BJ (cell line): ENCODE measurements at regions not wholly inside any gene's neighbourhood (a gene's known extent, or its start where the extent isn't known, plus 50 kb on each side); places are given as distances from the start of the nearest gene placed in this dataset.

Experiments used
- CTCF ChIA-PET: fragments of 350-600 bp; formaldehyde crosslinking; extraction: SDS; loops from one replicate; lab custom pipeline; 2021; ENCODE audit warnings: antibody characterized with exemption, inconsistent platforms; lab: Yijun Ruan, JAX
- POLR2A ChIA-PET: fragments of 300-600 bp; sonication (Branson Sonifier 250); formaldehyde crosslinking; extraction: SDS; loops from one replicate; lab custom pipeline; 2021; ENCODE audit warnings: antibody characterized with exemption; lab: Charles Lee
- DNase-seq: peaks from one replicate; pipeline ENCODE4 v3.0.0-alpha.2; 2011; ENCODE audit warnings: low read depth
- H3K27me3 ChIP-seq: 2 replicates; pipeline ENCODE4 v1.6.0; 2011; ENCODE audit warnings: low read length; ENCODE audit not compliant: control insufficient read depth, insufficient read depth
- H3K36me3 ChIP-seq: 2 replicates; pipeline ENCODE4 v1.5.1; 2011; ENCODE audit warnings: low read length; ENCODE audit not compliant: control insufficient read depth, insufficient read depth
- H3K4me3 ChIP-seq: 2 replicates; pipeline ENCODE4 v1.5.1; 2011; ENCODE audit warnings: low read depth, mild to moderate bottlenecking, control low read depth, low read length
- TF ChIP-seq, protein P1 (sequence below): IDR thresholded peaks from 2 replicates; pipeline ENCODE4 v1.5.1; 2011; ENCODE audit warnings: low read depth, mild to moderate bottlenecking, control low read depth, inconsistent platforms, low read length, moderate library complexity; ENCODE audit not compliant: insufficient read depth

DNA sequence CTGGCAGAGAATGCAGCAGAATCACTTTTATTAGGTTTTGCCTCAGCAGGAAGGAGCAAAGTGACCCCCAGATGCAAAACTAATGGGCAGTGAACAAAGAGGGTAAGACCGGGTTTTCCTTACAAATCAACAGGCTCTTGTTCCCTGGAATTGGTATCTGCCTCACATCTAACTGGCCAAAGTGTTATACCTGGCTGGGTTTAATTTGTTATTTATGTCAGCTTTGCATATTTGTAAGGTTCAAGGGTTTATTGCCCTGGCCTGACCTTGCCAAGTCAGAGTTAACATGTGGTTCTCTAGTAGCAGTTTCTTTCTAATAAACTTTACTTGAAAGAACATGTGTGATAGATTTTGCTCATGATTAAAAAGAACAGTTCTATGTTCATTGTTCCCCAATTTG lies 431.7 kb upstream of the NR2F2 start:
- TF ChIP-seq, protein P1, sequence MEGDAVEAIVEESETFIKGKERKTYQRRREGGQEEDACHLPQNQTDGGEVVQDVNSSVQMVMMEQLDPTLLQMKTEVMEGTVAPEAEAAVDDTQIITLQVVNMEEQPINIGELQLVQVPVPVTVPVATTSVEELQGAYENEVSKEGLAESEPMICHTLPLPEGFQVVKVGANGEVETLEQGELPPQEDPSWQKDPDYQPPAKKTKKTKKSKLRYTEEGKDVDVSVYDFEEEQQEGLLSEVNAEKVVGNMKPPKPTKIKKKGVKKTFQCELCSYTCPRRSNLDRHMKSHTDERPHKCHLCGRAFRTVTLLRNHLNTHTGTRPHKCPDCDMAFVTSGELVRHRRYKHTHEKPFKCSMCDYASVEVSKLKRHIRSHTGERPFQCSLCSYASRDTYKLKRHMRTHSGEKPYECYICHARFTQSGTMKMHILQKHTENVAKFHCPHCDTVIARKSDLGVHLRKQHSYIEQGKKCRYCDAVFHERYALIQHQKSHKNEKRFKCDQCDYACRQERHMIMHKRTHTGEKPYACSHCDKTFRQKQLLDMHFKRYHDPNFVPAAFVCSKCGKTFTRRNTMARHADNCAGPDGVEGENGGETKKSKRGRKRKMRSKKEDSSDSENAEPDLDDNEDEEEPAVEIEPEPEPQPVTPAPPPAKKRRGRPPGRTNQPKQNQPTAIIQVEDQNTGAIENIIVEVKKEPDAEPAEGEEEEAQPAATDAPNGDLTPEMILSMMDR: no peak
- no peaks in the 10 kb centered on the region for H3K36me3 ChIP-seq
- CTCF ChIA-PET: interaction anchor here (0.8 kb wide), 1 partner anchor 9 kb away, joined by 3 read pairs; no protein-coding TSS in a partner anchor
- POLR2A ChIA-PET: no interaction called here
- no peaks in the 10 kb centered on the region for H3K27me3 ChIP-seq
- DNase-seq: no peak
- H3K4me3 ChIP-seq: no peak overlapping the region

DNA sequence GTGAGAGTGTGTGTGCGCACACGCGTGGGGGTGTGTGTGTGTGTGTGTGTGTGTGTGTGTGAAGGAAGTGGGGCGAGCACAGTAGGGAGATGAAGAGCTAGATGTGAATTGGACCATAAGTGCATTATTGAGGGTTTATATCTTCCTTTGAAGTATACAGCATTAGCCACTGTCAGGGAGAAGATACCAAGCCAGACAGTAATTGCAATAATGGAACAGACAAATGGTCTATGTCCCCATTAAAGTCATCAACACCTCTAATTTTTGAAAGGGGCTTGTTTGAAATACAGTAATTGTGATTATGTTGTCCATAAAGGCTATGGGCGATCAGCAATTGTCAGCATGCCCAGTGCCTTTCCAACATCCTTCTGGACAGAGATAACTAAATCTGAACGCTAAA lies 429.2 kb upstream of the NR2F2 start:
- DNase-seq: no peak
- H3K4me3 ChIP-seq: no peak overlapping the region
- no peaks in the 10 kb centered on the region for H3K36me3 ChIP-seq
- H3K27me3 ChIP-seq: no peaks in the 10 kb centered on the region
- CTCF ChIA-PET: no interaction called here
- TF ChIP-seq, protein P1: no peak
- POLR2A ChIA-PET: no interaction called here

DNA sequence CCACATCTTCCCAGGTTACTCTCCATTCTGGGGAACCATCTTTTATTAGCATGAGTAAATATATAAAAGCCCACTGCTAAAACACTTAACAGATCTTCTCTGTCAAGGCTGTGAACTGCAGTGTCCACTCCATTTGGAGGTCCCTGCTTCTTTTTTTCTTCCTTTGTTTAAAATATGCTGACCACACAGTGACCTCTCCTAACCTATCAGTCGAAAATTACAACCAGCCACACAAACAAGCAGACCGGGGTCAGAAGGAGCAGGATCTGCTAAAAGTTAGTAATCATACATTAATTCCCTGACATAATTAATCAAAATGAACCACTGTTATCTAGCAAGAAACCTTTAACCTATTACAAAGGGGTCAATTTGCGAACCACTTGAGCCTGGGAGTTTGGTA lies 427.9 kb upstream of the NR2F2 start:
- DNase-seq: no peak
- Histone ChIP-seq H3K4me3 (no peak overlapping the region), H3K36me3 (no peaks in the 10 kb centered on the region), H3K27me3 (no peaks in the 10 kb centered on the region)
- ChIA-PET CTCF (no interaction called here), POLR2A (no interaction called here)
- TF ChIP-seq, protein P1: no peak

DNA sequence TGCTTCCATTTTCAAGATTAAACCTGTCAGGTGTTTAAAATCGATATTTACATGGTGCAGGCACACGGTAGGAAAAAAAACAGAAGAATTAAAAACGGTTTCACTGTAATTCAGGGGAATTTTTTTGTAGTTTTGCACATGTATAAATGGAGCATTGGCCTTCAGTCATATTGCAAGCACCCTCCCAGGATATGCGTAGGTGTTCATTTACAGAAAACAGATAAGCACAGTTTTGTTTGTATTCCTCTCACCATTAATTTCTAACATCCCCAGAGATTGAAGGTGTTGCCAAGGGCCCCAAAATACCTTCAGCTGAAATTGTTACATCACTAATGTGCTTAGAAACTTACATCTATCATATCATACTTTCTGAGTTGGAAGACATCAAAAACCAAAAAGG lies 427.1 kb upstream of the NR2F2 start:
- no peaks in the 10 kb centered on the region for H3K36me3 ChIP-seq
- no peak overlapping the region for H3K4me3 ChIP-seq
- CTCF ChIA-PET: interaction anchor here (0.6 kb wide), 1 partner anchor 26 kb away, joined by 3 read pairs; no protein-coding TSS in a partner anchor
- TF ChIP-seq, protein P1: no peak
- POLR2A ChIA-PET: no interaction called here
- no peak for DNase-seq
- no peaks in the 10 kb centered on the region for H3K27me3 ChIP-seq

DNA sequence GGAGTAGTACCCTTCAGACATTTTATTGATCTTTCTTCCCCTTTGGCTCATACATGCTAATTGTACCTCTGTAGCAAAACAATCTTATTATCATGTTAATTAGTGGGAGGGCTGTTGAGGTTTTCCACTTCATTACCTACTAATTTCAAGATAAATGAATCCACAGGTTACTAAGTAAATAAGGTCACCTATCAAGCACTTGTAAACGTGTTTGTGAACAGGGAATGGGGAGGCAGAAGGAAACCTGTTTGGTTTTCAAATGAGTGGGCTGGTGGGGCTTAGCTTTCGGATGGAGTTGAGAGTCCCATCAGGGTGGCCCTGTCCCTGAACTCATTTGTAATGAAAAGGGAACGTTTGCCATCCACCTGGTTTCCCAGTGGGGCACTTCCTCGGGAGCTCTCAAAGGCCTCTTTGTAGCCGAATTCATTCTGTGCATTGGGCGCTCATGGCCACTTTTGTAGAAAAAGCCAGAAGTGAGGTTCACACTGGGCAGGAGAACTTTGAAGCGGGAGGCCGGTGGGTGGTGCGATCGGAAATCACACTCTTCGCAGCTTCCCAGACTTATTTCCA lies 419.8 kb upstream of the NR2F2 start:
- Histone ChIP-seq H3K4me3 (no peak overlapping the region), H3K36me3 (no peaks in the 10 kb centered on the region), H3K27me3 (no peaks in the 10 kb centered on the region)
- ChIA-PET POLR2A (no interaction called here), CTCF (no interaction called here)
- no peak for DNase-seq
- TF ChIP-seq, protein P1: no peak
